ENCODE measurements at regions not wholly inside any gene's neighbourhood (a gene's known extent, or its start where the extent isn't known, plus 50 kb on each side); places are given as distances from the start of the nearest gene placed in this dataset.

GRCh38 chr2:37827911-37828511 is 97.1 kb upstream of the RMDN2 start:
- H3K4me3 ChIP-seq (ENCODE audit: low read depth in 1 of 3, low read length in 3 of 3), result no peak overlapping the region
- FAIRE-seq, result no peak

DNA sequence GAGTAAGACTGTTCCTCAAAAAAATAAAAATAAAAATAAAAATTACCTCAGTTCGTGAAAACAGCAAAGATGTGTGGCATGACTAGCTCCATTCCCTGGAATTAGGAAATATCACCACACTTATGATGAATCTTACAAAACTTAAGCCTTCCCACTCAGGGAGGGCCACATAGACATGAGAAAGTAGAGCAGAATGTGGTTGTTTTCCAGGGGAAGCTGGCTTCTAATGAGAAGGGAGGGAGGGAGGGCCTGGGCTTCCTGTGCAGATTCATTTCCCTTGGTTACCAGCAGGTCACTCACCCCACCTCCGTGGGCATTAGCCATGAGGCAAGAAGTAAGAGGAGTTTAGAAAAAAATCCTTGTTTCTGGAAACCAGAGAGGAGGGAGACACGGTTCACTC is 95.9 kb upstream of the RMDN2 start:
- DNase-seq (no peak), FAIRE-seq (no peak)
- Histone ChIP-seq H3K4me1 (ENCODE audit: control insufficient read depth in 3 of 3, insufficient read depth in 2 of 3, low read depth in 1 of 3, low read length in 2 of 3) (no peaks in the 10 kb centered on the region), H3K27me3 (ENCODE audit: control insufficient read depth in 3 of 3, insufficient read depth in 3 of 3, low read length in 3 of 3) (peaks cover 0 to 3% (median 0%) of the 10 kb centered on the region in 3 donors), H3K36me3 (ENCODE audit: control insufficient read depth in 3 of 3, insufficient read depth in 2 of 3, low read depth in 1 of 3, low read length in 3 of 3) (no peaks in the 10 kb centered on the region), H3K27ac (ENCODE audit: low read depth in 1 of 3, low read length in 2 of 3) (no peak overlapping the region), H3K4me3 (ENCODE audit: low read depth in 1 of 3, low read length in 3 of 3) (no peak overlapping the region), H3K9me3 (ENCODE audit: control insufficient read depth in 2 of 2, insufficient read depth in 1 of 2, low read depth in 1 of 2, low read length in 1 of 2) (no peaks in the 10 kb centered on the region)
- WGBS, 3 donors, result 35 to 58% (median 49%) methylated on average over 3 of the region's 3 CpGs

More at GRCh38 chr2:37827911-37828511, 97.1 kb upstream of the RMDN2 start:
- peaks cover 0 to 3% (median 0%) of the 10 kb centered on the region in 3 donors for H3K27me3 ChIP-seq (ENCODE audit: control insufficient read depth in 3 of 3, insufficient read depth in 3 of 3, low read length in 3 of 3)
- H3K9me3 ChIP-seq (ENCODE audit: control insufficient read depth in 2 of 2, insufficient read depth in 1 of 2, low read depth in 1 of 2, low read length in 1 of 2), result no peaks in the 10 kb centered on the region
- 60 to 68% (median 65%) methylated on average over 6 of the region's 6 CpGs for WGBS, 3 donors
- H3K27ac ChIP-seq (ENCODE audit: low read depth in 1 of 3, low read length in 2 of 3), result no peak overlapping the region
- DNase-seq, result no peak
- no peaks in the 10 kb centered on the region for H3K4me1 ChIP-seq (ENCODE audit: control insufficient read depth in 3 of 3, insufficient read depth in 2 of 3, low read depth in 1 of 3, low read length in 2 of 3)
- H3K36me3 ChIP-seq (ENCODE audit: control insufficient read depth in 3 of 3, insufficient read depth in 2 of 3, low read depth in 1 of 3, low read length in 3 of 3), result no peaks in the 10 kb centered on the region

DNA sequence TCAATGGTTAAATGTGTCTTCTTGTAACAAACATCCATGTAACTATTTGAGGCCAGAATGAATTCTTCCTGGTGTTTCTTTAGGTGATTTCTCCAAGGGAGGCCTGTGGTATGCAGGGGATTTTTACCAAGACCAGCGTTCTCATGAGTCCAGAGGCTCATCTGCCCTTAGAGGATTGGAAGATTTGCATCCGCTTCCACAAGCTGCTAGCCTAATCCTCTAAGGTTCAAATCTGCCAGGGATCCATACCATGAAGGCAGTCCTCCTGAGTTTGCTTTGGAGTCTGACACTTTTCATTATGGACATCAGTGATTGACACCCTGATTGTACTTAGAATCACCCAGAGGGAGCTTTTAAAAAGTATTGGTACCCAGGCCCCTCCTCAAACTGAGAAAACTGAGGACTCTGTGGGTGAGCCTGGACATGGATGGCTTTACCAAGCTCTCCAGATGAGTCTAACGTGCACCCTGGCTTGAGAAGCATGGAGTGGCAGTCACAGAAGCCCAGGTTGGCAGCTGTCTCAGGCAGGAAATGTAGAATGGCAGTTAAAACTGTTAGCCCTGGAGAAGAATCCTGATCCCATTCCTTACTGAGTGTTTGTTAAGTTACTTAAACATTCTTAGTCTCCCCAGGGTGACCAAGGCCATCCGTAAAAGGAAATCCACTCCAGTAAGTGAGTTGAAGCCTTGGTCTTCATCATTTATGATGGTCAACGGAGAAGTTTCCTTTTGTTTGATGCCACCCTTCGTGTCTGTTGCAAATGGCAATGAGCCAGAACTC is 95.3 kb upstream of the RMDN2 start:
- Histone ChIP-seq H3K4me1 (ENCODE audit: control insufficient read depth in 3 of 3, insufficient read depth in 2 of 3, low read depth in 1 of 3, low read length in 2 of 3) (no peaks in the 10 kb centered on the region), H3K36me3 (ENCODE audit: control insufficient read depth in 3 of 3, insufficient read depth in 2 of 3, low read depth in 1 of 3, low read length in 3 of 3) (no peaks in the 10 kb centered on the region), H3K4me3 (ENCODE audit: low read depth in 1 of 3, low read length in 3 of 3) (no peak overlapping the region), H3K9me3 (ENCODE audit: control insufficient read depth in 2 of 2, insufficient read depth in 1 of 2, low read depth in 1 of 2, low read length in 1 of 2) (no peaks in the 10 kb centered on the region), H3K27me3 (ENCODE audit: control insufficient read depth in 3 of 3, insufficient read depth in 3 of 3, low read length in 3 of 3) (peaks cover 0 to 3% (median 0%) of the 10 kb centered on the region in 3 donors), H3K27ac (ENCODE audit: low read depth in 1 of 3, low read length in 2 of 3) (no peak overlapping the region)
- 39 to 61% (median 50%) methylated on average over 6 of the region's 6 CpGs for WGBS, 3 donors
- DNase-seq (no peak), FAIRE-seq (no peak)

DNA sequence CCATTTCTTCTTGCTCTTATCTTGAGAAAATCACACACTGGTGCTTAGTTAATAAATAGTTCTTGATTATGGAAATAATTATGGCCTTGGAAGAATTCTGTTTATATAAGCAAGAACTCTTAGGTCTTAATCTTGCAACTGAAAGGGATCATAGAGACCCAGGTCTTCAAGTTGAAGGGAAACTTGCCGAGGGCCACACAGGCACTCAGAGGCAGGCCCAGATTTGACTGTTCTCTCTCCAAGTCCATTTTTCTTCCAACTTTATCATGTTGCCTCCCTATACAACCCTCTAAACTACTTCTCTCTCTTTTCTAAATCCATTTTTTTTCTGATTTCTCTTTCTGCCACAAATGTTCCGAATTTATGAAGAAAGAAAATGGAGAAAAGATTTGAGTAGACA is 94.5 kb upstream of the RMDN2 start:
- H3K9me3 ChIP-seq (ENCODE audit: control insufficient read depth in 2 of 2, insufficient read depth in 1 of 2, low read depth in 1 of 2, low read length in 1 of 2), result no peaks in the 10 kb centered on the region
- H3K27me3 ChIP-seq (ENCODE audit: control insufficient read depth in 3 of 3, insufficient read depth in 3 of 3, low read length in 3 of 3), result peaks cover 0 to 3% (median 0%) of the 10 kb centered on the region in 3 donors
- no peaks in the 10 kb centered on the region for H3K36me3 ChIP-seq (ENCODE audit: control insufficient read depth in 3 of 3, insufficient read depth in 2 of 3, low read depth in 1 of 3, low read length in 3 of 3)
- no peak overlapping the region for H3K27ac ChIP-seq (ENCODE audit: low read depth in 1 of 3, low read length in 2 of 3)
- FAIRE-seq, result no peak
- H3K4me1 ChIP-seq (ENCODE audit: control insufficient read depth in 3 of 3, insufficient read depth in 2 of 3, low read depth in 1 of 3, low read length in 2 of 3), result no peaks in the 10 kb centered on the region
- WGBS, 3 donors, result 84 to 91% (median 87%) methylated on average over 2 of the region's 2 CpGs
- H3K4me3 ChIP-seq (ENCODE audit: low read depth in 1 of 3, low read length in 3 of 3), result no peak overlapping the region
- DNase-seq, result no peak

DNA sequence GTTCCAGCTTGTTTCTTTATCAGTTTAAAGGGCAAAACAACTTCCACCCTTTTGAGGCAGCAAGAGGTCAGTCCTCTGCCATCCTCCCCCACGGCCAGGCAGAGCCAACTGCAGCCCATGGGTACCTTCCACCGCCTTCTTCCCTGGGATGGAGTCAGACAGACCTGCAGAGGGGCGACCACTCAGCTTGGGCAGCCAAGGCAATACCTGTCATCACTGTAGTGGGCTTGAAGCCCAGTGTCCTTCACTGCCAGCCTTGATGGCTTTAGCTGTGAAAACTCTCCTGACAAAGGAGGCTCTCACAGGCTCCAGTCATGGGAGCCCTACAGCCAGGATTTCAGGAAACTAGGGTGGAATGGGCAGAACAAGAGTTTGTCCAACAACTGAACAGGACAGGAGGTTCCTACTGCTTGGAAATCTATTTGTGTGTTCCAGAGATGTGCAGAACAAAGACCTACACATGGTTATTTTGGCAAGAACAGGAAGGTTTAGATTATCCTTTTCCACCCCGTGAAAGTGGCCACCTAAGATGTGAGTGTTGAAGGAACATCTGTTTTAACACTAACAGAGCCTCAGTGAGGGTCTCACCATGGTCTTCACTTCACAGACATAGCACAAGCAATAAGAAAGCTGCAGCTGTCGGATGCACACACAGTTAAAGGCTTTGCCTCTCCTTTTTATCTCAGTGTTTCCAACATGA is 93.9 kb upstream of the RMDN2 start:
- no peak for DNase-seq
- no peak overlapping the region for H3K4me3 ChIP-seq (ENCODE audit: low read depth in 1 of 3, low read length in 3 of 3)
- no peak for FAIRE-seq
- no peaks in the 10 kb centered on the region for H3K9me3 ChIP-seq (ENCODE audit: control insufficient read depth in 2 of 2, insufficient read depth in 1 of 2, low read depth in 1 of 2, low read length in 1 of 2)
- H3K27ac ChIP-seq (ENCODE audit: low read depth in 1 of 3, low read length in 2 of 3), result no peak overlapping the region
- H3K4me1 ChIP-seq (ENCODE audit: control insufficient read depth in 3 of 3, insufficient read depth in 2 of 3, low read depth in 1 of 3, low read length in 2 of 3), result no peaks in the 10 kb centered on the region
- H3K27me3 ChIP-seq (ENCODE audit: control insufficient read depth in 3 of 3, insufficient read depth in 3 of 3, low read length in 3 of 3), result peaks cover 0 to 3% (median 0%) of the 10 kb centered on the region in 3 donors
- 84 to 86% (median 86%) methylated on average over 5 of the region's 5 CpGs for WGBS, 3 donors
- H3K36me3 ChIP-seq (ENCODE audit: control insufficient read depth in 3 of 3, insufficient read depth in 2 of 3, low read depth in 1 of 3, low read length in 3 of 3), result no peaks in the 10 kb centered on the region

GRCh38 chr2:37832590-37833197 is 92.4 kb upstream of the RMDN2 start:
- no peaks in the 10 kb centered on the region for H3K36me3 ChIP-seq (ENCODE audit: control insufficient read depth in 3 of 3, insufficient read depth in 2 of 3, low read depth in 1 of 3, low read length in 3 of 3)
- FAIRE-seq (no peak), DNase-seq (peak; percentile 75 to 83)
- H3K27ac ChIP-seq (ENCODE audit: low read depth in 1 of 3, low read length in 2 of 3), result no peak overlapping the region
- H3K9me3 ChIP-seq (ENCODE audit: control insufficient read depth in 2 of 2, insufficient read depth in 1 of 2, low read depth in 1 of 2, low read length in 1 of 2), result no peaks in the 10 kb centered on the region
- peaks cover 0 to 6% (median 0%) of the 10 kb centered on the region in 3 donors for H3K27me3 ChIP-seq (ENCODE audit: control insufficient read depth in 3 of 3, insufficient read depth in 3 of 3, low read length in 3 of 3)
- WGBS, 3 donors, result 20 to 38% (median 34%) methylated on average over 3 of the region's 3 CpGs
- H3K4me1 ChIP-seq (ENCODE audit: control insufficient read depth in 3 of 3, insufficient read depth in 2 of 3, low read depth in 1 of 3, low read length in 2 of 3), result no peaks in the 10 kb centered on the region
- H3K4me3 ChIP-seq (ENCODE audit: low read depth in 1 of 3, low read length in 3 of 3), result no peak overlapping the region

DNA sequence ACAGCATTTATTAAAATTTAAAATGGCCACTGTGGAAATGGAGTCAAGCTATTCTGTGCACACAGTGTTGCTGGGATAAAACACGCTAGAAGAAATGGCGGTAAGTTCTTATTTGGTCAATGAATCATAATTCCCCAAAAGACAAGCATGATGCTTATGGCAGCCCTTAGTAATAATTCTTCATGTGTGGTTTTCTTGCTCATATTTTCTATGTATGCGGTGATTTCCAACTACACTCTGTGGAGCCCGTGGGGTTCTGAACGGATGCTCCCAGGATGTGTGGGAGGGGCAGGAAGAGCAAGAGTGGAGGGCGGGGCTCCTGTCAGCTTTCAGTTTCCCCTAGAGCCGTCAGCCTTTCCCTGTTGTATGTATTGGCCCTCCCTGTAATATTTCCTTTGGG is 91.7 kb upstream of the RMDN2 start:
- Histone ChIP-seq H3K27me3 (ENCODE audit: control insufficient read depth in 3 of 3, insufficient read depth in 3 of 3, low read length in 3 of 3) (peaks cover 0 to 6% (median 0%) of the 10 kb centered on the region in 3 donors), H3K27ac (ENCODE audit: low read depth in 1 of 3, low read length in 2 of 3) (no peak overlapping the region), H3K4me3 (ENCODE audit: low read depth in 1 of 3, low read length in 3 of 3) (no peak overlapping the region), H3K4me1 (ENCODE audit: control insufficient read depth in 3 of 3, insufficient read depth in 2 of 3, low read depth in 1 of 3, low read length in 2 of 3) (no peaks in the 10 kb centered on the region), H3K9me3 (ENCODE audit: control insufficient read depth in 2 of 2, insufficient read depth in 1 of 2, low read depth in 1 of 2, low read length in 1 of 2) (no peaks in the 10 kb centered on the region), H3K36me3 (ENCODE audit: control insufficient read depth in 3 of 3, insufficient read depth in 2 of 3, low read depth in 1 of 3, low read length in 3 of 3) (no peaks in the 10 kb centered on the region)
- no peak for FAIRE-seq
- 34 to 43% (median 38%) methylated on average over 7 of the region's 7 CpGs for WGBS, 3 donors
- no peak for DNase-seq

GRCh38 chr2:37836270-37836669 is 88.8 kb upstream of the RMDN2 start:
- no peak overlapping the region for H3K27ac ChIP-seq (ENCODE audit: low read depth in 1 of 3, low read length in 2 of 3)
- H3K9me3 ChIP-seq (ENCODE audit: control insufficient read depth in 2 of 2, insufficient read depth in 1 of 2, low read depth in 1 of 2, low read length in 1 of 2), result no peaks in the 10 kb centered on the region
- DNase-seq (no peak), FAIRE-seq (no peak)
- WGBS, 3 donors, result 87 to 98% (median 93%) methylated on average over 3 of the region's 3 CpGs
- peaks cover 0 to 7% (median 0%) of the 10 kb centered on the region in 3 donors for H3K27me3 ChIP-seq (ENCODE audit: control insufficient read depth in 3 of 3, insufficient read depth in 3 of 3, low read length in 3 of 3)
- H3K36me3 ChIP-seq (ENCODE audit: control insufficient read depth in 3 of 3, insufficient read depth in 2 of 3, low read depth in 1 of 3, low read length in 3 of 3), result no peaks in the 10 kb centered on the region
- H3K4me3 ChIP-seq (ENCODE audit: low read depth in 1 of 3, low read length in 3 of 3), result no peak overlapping the region
- H3K4me1 ChIP-seq (ENCODE audit: control insufficient read depth in 3 of 3, insufficient read depth in 2 of 3, low read depth in 1 of 3, low read length in 2 of 3), result no peaks in the 10 kb centered on the region
